DND-41 (cell line): ENCODE measurements at regions not wholly inside any gene's neighbourhood (a gene's known extent, or its start where the extent isn't known, plus 50 kb on each side); places are given as distances from the start of the nearest gene placed in this dataset.
"Not testable (repeated sequence)": the region's sequence is repeated elsewhere in the genome, so short reads cannot be mapped to it uniquely, and the experiment has no call there.

ENCODE experiments used
- ATAC-seq: fragments of 200-7000 bp; cut with Tn5 transposase; 3 replicates; pipeline ENCODE4 v1.9.1; 2021; ENCODE audit warnings: low read depth; ENCODE audit not compliant: insufficient read depth
- DNase-seq: peaks from one replicate; pipeline ENCODE4 v3.0.0-alpha.2; 2020
- H2AFZ ChIP-seq: 2 replicates; pipeline ENCODE4 v1.6.0; 2012; ENCODE audit warnings: low read depth, low read length
- H3K27ac ChIP-seq: 2 replicates; pipeline ENCODE4 v1.5.1; 2012; ENCODE audit warnings: low read length, inconsistent platforms
- H3K27me3 ChIP-seq: fragments of 200-600 bp; sonication (generic); 2 replicates; pipeline ENCODE4 v1.6.0; 2012; ENCODE audit warnings: low read length, mild to moderate bottlenecking, inconsistent platforms; ENCODE audit not compliant: insufficient read depth, poor library complexity
- H3K36me3 ChIP-seq: 2 replicates; pipeline ENCODE4 v1.5.1; 2012; ENCODE audit warnings: low read length, inconsistent platforms; ENCODE audit not compliant: insufficient read depth
- H3K4me1 ChIP-seq: 2 replicates; pipeline ENCODE4 v1.5.1; 2012; ENCODE audit warnings: mild to moderate bottlenecking, low read length; ENCODE audit not compliant: insufficient read depth
- H3K4me2 ChIP-seq: 2 replicates; pipeline ENCODE4 v1.6.0; 2012; ENCODE audit warnings: mild to moderate bottlenecking, moderate library complexity, low read length, inconsistent platforms; ENCODE audit not compliant: insufficient read depth
- H3K4me3 ChIP-seq, 2 experiments: fragments of 200-600 bp in 1 of 2; shearing (Covaris generic) in 1 of 2; 2 replicates each; pipeline ENCODE4 v1.5.1; 2012 to 2016; ENCODE audit warnings: inconsistent platforms in 2 of 2, low read length in 2 of 2, mild to moderate bottlenecking in 2 of 2, low read depth in 1 of 2, moderate library complexity in 1 of 2
- H3K79me2 ChIP-seq: 2 replicates; pipeline ENCODE4 v1.6.0; 2012; ENCODE audit warnings: low read length, inconsistent platforms; ENCODE audit not compliant: insufficient read depth
- H3K9ac ChIP-seq: 2 replicates; pipeline ENCODE4 v1.6.0; 2012; ENCODE audit warnings: low read depth, mild to moderate bottlenecking, inconsistent platforms, low read length, moderate library complexity
- H3K9me3 ChIP-seq: 2 replicates; pipeline ENCODE4 v1.5.1; 2012; ENCODE audit warnings: low read length, moderate library complexity, mild to moderate bottlenecking, inconsistent platforms; ENCODE audit not compliant: insufficient read depth, severe bottlenecking
- H4K20me1 ChIP-seq: 2 replicates; pipeline ENCODE4 v1.6.0; 2012; ENCODE audit warnings: low read length; ENCODE audit not compliant: insufficient read depth
- EZH2 ChIP-seq: IDR thresholded peaks from 3 replicates; pipeline ENCODE4 v1.6.1; 2012; ENCODE audit warnings: borderline replicate concordance, low read depth, mild to moderate bottlenecking, moderate library complexity, low read length, inconsistent platforms; ENCODE audit not compliant: severe bottlenecking
- TF ChIP-seq, protein P1 (sequence below): IDR thresholded peaks from 2 replicates; pipeline ENCODE4 v1.5.1; 2012; ENCODE audit warnings: borderline replicate concordance, low read length, moderate library complexity, mild to moderate bottlenecking; ENCODE audit not compliant: poor library complexity, severe bottlenecking; ENCODE audit errors: extremely low read depth

DNA sequence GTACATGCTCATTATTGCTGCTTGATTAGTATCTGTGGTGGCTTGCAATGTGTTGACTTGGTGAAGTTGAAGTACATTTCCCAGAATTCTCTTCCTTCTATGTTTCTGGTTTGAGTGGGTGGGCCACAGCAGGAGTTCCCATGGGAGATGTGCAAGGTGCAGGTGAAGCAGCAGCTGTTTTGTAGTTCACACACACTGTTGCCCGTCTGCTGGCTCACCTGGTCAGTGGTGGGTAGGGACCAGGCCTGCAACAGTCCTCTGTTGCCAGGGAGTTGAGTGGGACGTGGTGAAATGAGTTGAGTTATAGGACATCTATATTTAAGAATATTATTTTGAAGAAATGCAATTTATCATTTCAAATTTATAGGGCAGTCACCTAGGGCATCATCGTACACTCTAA, 417.4 kb downstream of the TMEM135 start:
- no peaks in the 10 kb centered on the region for H3K4me1 ChIP-seq
- H2AFZ ChIP-seq: no peak overlapping the region
- H4K20me1 ChIP-seq: no peaks in the 10 kb centered on the region
- H3K4me2 ChIP-seq: no peak overlapping the region
- no peak overlapping the region for H3K9ac ChIP-seq
- H3K36me3 ChIP-seq: no peaks in the 10 kb centered on the region
- DNase-seq (no peak), ATAC-seq (no peak)
- no peaks in the 10 kb centered on the region for H3K27me3 ChIP-seq
- no peak overlapping the region for H3K4me3 ChIP-seq
- no peak overlapping the region for H3K27ac ChIP-seq
- H3K79me2 ChIP-seq: no peaks in the 10 kb centered on the region
- TF ChIP-seq EZH2: no peak
- TF ChIP-seq, protein P1, sequence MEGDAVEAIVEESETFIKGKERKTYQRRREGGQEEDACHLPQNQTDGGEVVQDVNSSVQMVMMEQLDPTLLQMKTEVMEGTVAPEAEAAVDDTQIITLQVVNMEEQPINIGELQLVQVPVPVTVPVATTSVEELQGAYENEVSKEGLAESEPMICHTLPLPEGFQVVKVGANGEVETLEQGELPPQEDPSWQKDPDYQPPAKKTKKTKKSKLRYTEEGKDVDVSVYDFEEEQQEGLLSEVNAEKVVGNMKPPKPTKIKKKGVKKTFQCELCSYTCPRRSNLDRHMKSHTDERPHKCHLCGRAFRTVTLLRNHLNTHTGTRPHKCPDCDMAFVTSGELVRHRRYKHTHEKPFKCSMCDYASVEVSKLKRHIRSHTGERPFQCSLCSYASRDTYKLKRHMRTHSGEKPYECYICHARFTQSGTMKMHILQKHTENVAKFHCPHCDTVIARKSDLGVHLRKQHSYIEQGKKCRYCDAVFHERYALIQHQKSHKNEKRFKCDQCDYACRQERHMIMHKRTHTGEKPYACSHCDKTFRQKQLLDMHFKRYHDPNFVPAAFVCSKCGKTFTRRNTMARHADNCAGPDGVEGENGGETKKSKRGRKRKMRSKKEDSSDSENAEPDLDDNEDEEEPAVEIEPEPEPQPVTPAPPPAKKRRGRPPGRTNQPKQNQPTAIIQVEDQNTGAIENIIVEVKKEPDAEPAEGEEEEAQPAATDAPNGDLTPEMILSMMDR: no peak
- H3K9me3 ChIP-seq: no peaks in the 10 kb centered on the region

DNA sequence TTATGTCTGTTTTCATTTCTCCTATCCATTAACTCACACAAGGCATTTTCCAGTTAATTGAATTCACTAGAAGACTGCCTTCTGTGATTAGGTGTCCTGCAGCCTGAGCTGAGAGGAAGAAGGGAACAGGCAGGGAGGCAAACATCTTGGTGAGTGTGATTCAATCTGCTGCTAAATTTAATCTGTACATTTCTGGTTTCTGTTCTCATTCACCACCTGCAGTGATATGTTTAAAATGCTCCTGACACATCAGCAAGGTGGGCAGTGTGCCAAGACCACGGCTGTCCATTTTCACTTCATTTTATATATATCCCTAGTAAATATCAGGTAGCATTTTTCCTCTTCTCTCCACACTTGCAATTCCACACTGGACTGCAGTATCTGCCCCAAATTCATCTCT, 416.5 kb downstream of the TMEM135 start:
- no peak overlapping the region for H3K4me2 ChIP-seq

DNA sequence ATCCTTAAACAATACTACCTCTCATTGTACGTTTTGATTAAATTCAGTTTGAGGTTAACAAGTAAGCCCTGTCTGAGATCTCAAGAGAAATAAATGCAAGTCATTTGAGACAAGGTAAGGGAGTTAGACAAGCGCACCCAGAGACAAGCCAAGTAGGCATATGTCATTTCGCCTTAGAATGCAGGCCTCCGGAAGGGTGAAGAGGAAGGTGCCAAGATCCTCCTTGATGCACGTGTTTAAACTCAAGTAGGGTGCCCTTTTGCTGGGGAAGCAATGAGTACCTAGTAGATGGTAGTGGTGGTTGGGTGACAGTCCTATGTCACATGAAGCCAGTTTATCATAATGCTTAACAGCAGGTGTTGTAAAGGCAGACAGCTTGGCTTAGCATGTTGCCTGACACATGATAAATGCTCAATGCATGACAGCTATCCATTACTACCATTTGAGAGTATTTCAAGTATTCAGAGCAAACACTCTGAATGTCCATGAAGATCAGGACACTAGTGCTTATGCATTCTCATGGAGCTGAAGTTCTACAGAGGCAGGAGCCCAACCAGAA, 415.9 kb downstream of the TMEM135 start:
- Histone ChIP-seq H3K4me3 (no peak overlapping the region), H4K20me1 (no peaks in the 10 kb centered on the region), H3K9ac (no peak overlapping the region), H3K27ac (no peak overlapping the region), H3K4me1 (no peaks in the 10 kb centered on the region), H3K27me3 (no peaks in the 10 kb centered on the region), H3K79me2 (no peaks in the 10 kb centered on the region), H3K9me3 (no peaks in the 10 kb centered on the region), H3K36me3 (no peaks in the 10 kb centered on the region), H2AFZ (no peak overlapping the region), H3K4me2 (no peak overlapping the region)
- ATAC-seq: no peak
- no peak for DNase-seq
- TF ChIP-seq EZH2: no peak
- TF ChIP-seq, protein P1: no peak

More for the DNA sequence above, 416.5 kb downstream of the TMEM135 start:
- Histone ChIP-seq H3K27me3 (no peaks in the 10 kb centered on the region), H3K27ac (no peak overlapping the region), H3K79me2 (no peaks in the 10 kb centered on the region), H3K9ac (no peak overlapping the region), H3K36me3 (no peaks in the 10 kb centered on the region), H3K4me3 (no peak overlapping the region), H3K4me1 (no peaks in the 10 kb centered on the region), H4K20me1 (no peaks in the 10 kb centered on the region), H3K9me3 (no peaks in the 10 kb centered on the region), H2AFZ (no peak overlapping the region)
- no peak for DNase-seq
- no peak for ATAC-seq
- TF ChIP-seq EZH2: no peak
- TF ChIP-seq, protein P1: no peak

DNA sequence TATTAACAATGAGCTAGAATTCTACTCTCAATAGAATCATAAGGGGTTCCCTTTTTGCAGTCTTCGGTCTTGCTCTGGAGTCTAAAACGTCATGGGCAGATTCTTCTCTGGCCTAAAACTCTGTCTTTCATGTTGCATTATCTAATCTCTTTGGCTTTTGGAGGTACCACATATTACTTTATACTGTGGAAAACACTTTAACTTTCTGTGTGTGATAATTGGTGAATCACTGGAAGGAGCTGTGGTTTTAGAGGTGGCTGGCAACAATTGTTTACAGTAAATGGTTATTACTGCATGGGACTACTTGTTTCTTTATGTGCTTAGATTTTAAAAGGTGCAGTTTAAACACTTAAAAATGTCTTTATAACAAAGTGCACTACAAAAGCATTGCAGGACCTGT, 414.3 kb downstream of the TMEM135 start:
- not testable (repeated sequence) for H3K4me2 ChIP-seq, ATAC-seq

More for the DNA sequence above, 414.3 kb downstream of the TMEM135 start:
- not testable (repeated sequence) for H3K4me3 ChIP-seq, H3K27me3 ChIP-seq, H3K36me3 ChIP-seq, H4K20me1 ChIP-seq, H3K27ac ChIP-seq, H3K4me1 ChIP-seq, DNase-seq, H3K79me2 ChIP-seq, H3K9me3 ChIP-seq, H2AFZ ChIP-seq, H3K9ac ChIP-seq
